CD4-positive, alpha-beta T cell (primary cell): ENCODE measurements at regions not wholly inside any gene's neighbourhood (a gene's known extent, or its start where the extent isn't known, plus 50 kb on each side); places are given as distances from the start of the nearest gene placed in this dataset.

Experiments used
- ATAC-seq: fragments of 200-7000 bp; cut with Tn5 transposase; one replicate; pipeline ENCODE4 v1.10.0; 2022; ENCODE audit warnings: mild to moderate bottlenecking; ENCODE audit not compliant: poor library complexity
- CTCF ChIA-PET: fragments of 350-600 bp; sonication (Branson Sonifier 250); formaldehyde crosslinking; loops from one replicate; lab custom pipeline; 2021; ENCODE audit warnings: antibody characterized with exemption, inconsistent platforms; lab: Charles Lee
- POLR2A ChIA-PET: fragments of 350-600 bp; sonication (Branson Sonifier 250); formaldehyde crosslinking; loops from one replicate; lab custom pipeline; 2021; ENCODE audit warnings: antibody characterized with exemption, inconsistent platforms; lab: Charles Lee
- DNase-seq, 14 experiments: peaks; one replicate each; pipeline ENCODE4 v3.0.0-alpha.2; 2013 to 2020; ENCODE audit warnings: mixed read lengths in 2 of 14
- H3K27ac ChIP-seq, 2 donors: one replicate each; pipeline versions ENCODE4 v1.5.1 to v1.7.0; 2013; ENCODE audit warnings: low read length in 2 of 2, low read depth in 1 of 2, mild to moderate bottlenecking in 1 of 2
- H3K27me3 ChIP-seq, 2 experiments: 1 replicate in 1 of 2; 2 replicates in 1 of 2; pipeline versions ENCODE4 v1.6.1 to v1.7.0; 2013; ENCODE audit warnings: low read length in 2 of 2, control low read depth in 1 of 2, mild to moderate bottlenecking in 1 of 2, moderate library complexity in 1 of 2; ENCODE audit not compliant: insufficient read depth in 2 of 2, control insufficient read depth in 1 of 2
- H3K36me3 ChIP-seq: one replicate; pipeline ENCODE4 v1.6.1; 2013; ENCODE audit warnings: low read length, control low read depth; ENCODE audit not compliant: insufficient read depth
- H3K4me1 ChIP-seq: one replicate; pipeline ENCODE4 v1.6.1; 2013; ENCODE audit warnings: low read length, control low read depth; ENCODE audit not compliant: insufficient read depth
- H3K4me3 ChIP-seq: one replicate; pipeline ENCODE4 v1.5.1; 2013; ENCODE audit warnings: mild to moderate bottlenecking, low read length, moderate library complexity
- H3K9me3 ChIP-seq, 2 experiments: 1 replicate in 1 of 2; 2 replicates in 1 of 2; pipeline versions ENCODE4 v1.6.1 to v1.7.0; 2013; ENCODE audit warnings: low read length in 2 of 2, mild to moderate bottlenecking in 2 of 2, control low read depth in 1 of 2, moderate library complexity in 1 of 2; ENCODE audit not compliant: control insufficient read depth in 1 of 2, insufficient read depth in 1 of 2
- H3K27ac Mint-ChIP-seq: one replicate; pipeline ENCODE4 v1.8.0; 2020; ENCODE audit warnings: mixed read lengths
- H3K27me3 Mint-ChIP-seq: one replicate; pipeline ENCODE4 v1.8.0; 2021; ENCODE audit warnings: mixed read lengths
- H3K36me3 Mint-ChIP-seq: one replicate; pipeline ENCODE4 v1.8.0; 2021; ENCODE audit warnings: low read depth, mixed read lengths
- H3K4me1 Mint-ChIP-seq: one replicate; pipeline ENCODE4 v1.8.0; 2021; ENCODE audit warnings: low read depth, mixed read lengths
- H3K4me3 Mint-ChIP-seq: one replicate; pipeline ENCODE4 v1.8.0; 2020; ENCODE audit warnings: mild to moderate bottlenecking, mixed read lengths
- H3K9me3 Mint-ChIP-seq: one replicate; pipeline ENCODE4 v1.8.0; 2020; ENCODE audit warnings: mixed read lengths
- intact Hi-C, 2 experiments: fragments of 100-400 bp; cut with DNase I in 1 of 2; cut with micrococcal nuclease in 1 of 2; formaldehyde crosslinking; loops; one replicate each; pipeline versions ENCODE4 v1.15.1 to v1.9.0; 2023 to 2025; cut with DNase I, micrococcal nuclease
- TF ChIP-seq, protein P1 (sequence below): fragments of 200-600 bp; IDR thresholded peaks from one replicate; pipeline ENCODE4 v1.8.0; 2022; ENCODE audit warnings: antibody characterized with exemption, mild to moderate bottlenecking

DNA sequence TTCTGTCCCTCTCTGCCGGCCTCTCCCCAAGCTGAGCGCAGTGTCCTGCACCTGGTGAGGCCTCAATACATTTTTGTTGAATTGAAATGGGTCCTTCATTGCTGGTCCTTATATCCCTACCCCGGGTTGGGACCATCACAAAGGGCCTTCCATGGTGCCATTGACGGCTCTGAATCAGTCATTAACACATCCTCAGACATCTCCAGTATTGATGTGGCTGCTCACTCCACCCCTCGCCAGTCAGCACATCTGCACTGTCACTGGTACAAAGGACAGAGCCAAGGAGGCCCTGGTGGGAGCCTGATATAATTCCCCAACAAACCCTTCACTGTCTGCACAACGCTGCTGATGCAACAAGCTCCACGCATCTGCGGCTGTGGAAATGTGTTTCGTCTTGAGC lies 191.6 kb upstream of the TOPAZ1 start:
- intact Hi-C loops: no loop called here
- ATAC-seq: no peak
- no peak for DNase-seq
- Mint-ChIP-seq H3K4me3 (no peak overlapping the region), H3K36me3 (no peaks in the 10 kb centered on the region), H3K27me3 (peaks cover 25% of the 10 kb centered on the region), H3K27ac (no peak overlapping the region), H3K9me3 (no peaks in the 10 kb centered on the region), H3K4me1 (no peaks in the 10 kb centered on the region)
- ChIA-PET CTCF (no interaction called here), POLR2A (no interaction called here)
- H3K4me3 ChIP-seq: no peak overlapping the region
- TF ChIP-seq, protein P1, sequence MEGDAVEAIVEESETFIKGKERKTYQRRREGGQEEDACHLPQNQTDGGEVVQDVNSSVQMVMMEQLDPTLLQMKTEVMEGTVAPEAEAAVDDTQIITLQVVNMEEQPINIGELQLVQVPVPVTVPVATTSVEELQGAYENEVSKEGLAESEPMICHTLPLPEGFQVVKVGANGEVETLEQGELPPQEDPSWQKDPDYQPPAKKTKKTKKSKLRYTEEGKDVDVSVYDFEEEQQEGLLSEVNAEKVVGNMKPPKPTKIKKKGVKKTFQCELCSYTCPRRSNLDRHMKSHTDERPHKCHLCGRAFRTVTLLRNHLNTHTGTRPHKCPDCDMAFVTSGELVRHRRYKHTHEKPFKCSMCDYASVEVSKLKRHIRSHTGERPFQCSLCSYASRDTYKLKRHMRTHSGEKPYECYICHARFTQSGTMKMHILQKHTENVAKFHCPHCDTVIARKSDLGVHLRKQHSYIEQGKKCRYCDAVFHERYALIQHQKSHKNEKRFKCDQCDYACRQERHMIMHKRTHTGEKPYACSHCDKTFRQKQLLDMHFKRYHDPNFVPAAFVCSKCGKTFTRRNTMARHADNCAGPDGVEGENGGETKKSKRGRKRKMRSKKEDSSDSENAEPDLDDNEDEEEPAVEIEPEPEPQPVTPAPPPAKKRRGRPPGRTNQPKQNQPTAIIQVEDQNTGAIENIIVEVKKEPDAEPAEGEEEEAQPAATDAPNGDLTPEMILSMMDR: no peak
- no peaks in the 10 kb centered on the region for H3K9me3 ChIP-seq
- H3K27me3 ChIP-seq: peaks cover 0 to 3% of the 10 kb centered on the region in 2 experiments
- H3K27ac ChIP-seq: no peak overlapping the region
- no peaks in the 10 kb centered on the region for H3K36me3 ChIP-seq
- H3K4me1 ChIP-seq: no peaks in the 10 kb centered on the region

DNA sequence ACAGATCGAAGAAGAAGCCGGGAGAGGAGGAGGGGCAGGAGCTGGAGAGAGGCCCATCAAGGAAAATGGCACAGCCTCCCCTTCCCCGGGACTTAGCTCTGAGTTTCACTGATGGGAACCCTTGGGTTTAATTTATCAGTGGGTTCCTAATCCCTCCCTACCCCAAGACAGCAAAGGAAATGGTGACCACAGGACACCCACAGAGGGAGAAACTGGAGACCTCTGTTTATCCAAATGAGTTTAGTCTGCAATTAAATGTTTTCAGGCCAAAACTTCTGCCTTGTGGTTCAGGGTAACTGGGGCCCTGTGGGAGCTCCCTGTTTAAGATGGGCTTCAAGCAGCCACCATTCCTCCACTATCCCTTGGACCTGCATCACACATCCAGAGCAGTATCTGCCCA lies 190.8 kb upstream of the TOPAZ1 start:
- Mint-ChIP-seq H3K4me3 (no peak overlapping the region), H3K9me3 (no peaks in the 10 kb centered on the region), H3K27me3 (peaks cover 25% of the 10 kb centered on the region), H3K36me3 (no peaks in the 10 kb centered on the region), H3K4me1 (no peaks in the 10 kb centered on the region), H3K27ac (no peak overlapping the region)
- ATAC-seq (no peak), DNase-seq (no peak)
- no peaks in the 10 kb centered on the region for H3K4me1 ChIP-seq
- no peak overlapping the region for H3K27ac ChIP-seq
- no peaks in the 10 kb centered on the region for H3K9me3 ChIP-seq
- H3K27me3 ChIP-seq: peaks cover 0 to 3% of the 10 kb centered on the region in 2 experiments
- TF ChIP-seq, protein P1: no peak
- intact Hi-C loops: no loop called here
- H3K36me3 ChIP-seq: no peaks in the 10 kb centered on the region
- POLR2A ChIA-PET: no interaction called here
- CTCF ChIA-PET: no interaction called here
- H3K4me3 ChIP-seq: no peak overlapping the region

DNA sequence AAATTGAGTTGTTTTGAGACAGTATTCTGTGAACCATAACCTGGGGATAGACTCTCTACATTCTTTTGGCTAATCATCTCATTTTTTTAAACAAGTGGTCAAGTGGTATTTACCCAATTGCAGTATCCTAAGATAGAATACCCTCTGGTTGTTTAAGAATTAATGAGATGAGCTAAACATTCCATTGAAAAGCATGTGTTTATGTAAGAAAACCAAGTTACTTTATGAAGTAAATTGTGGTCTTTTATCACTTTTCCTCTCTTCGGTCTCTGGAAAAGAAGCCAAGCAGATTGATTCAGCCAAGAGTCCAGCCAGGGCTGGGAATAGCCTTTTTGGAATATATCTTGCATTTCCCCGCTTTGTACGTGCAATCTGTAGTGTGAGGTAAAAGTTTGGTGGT lies 185.7 kb upstream of the TOPAZ1 start:
- DNase-seq: no peak
- POLR2A ChIA-PET: no interaction called here
- intact Hi-C loops: no loop called here
- Mint-ChIP-seq H3K27ac (no peak overlapping the region), H3K9me3 (no peaks in the 10 kb centered on the region), H3K4me1 (peaks cover 35% of the 10 kb centered on the region), H3K27me3 (peaks cover 27% of the 10 kb centered on the region), H3K4me3 (no peak overlapping the region), H3K36me3 (no peaks in the 10 kb centered on the region)
- no peaks in the 10 kb centered on the region for H3K9me3 ChIP-seq
- no peak for ATAC-seq
- H3K27me3 ChIP-seq: peaks cover 0 to 5% of the 10 kb centered on the region in 2 experiments
- TF ChIP-seq, protein P1: no peak
- CTCF ChIA-PET: no interaction called here
- H3K4me1 ChIP-seq: peaks cover 3% of the 10 kb centered on the region
- H3K4me3 ChIP-seq: no peak overlapping the region
- H3K27ac ChIP-seq: no peak overlapping the region
- H3K36me3 ChIP-seq: no peaks in the 10 kb centered on the region
